ENCODE measurements at regions not wholly inside any gene's neighbourhood (a gene's known extent, or its start where the extent isn't known, plus 50 kb on each side); places are given as distances from the start of the nearest gene placed in this dataset.

GRCh38 chr2:103875131-103875530, 978.8 kb upstream of the POU3F3 start:
- Histone ChIP-seq H3K4me1 (ENCODE audit: insufficient read depth) (peaks cover 28% of the 10 kb centered on the region), H3K4me2 (peak overlapping the region; percentile 67), H3K36me3 (ENCODE audit: insufficient read depth) (no peaks in the 10 kb centered on the region), H3K27me3 (ENCODE audit: insufficient read depth) (no peaks in the 10 kb centered on the region), H4K20me1 (replicated peaks; ENCODE audit: insufficient read depth) (no peaks in the 10 kb centered on the region), H3K27ac (ENCODE audit: low read depth) (peak overlapping the region; percentile 24; the same call in 1 of the 2 replicates), H3F3A (replicated peaks; ENCODE audit: low read depth) (no peaks in the 10 kb centered on the region), H3K4me3 (peak overlapping the region; percentile 25; the same call in 1 of the 2 replicates), H3K79me2 (replicated peaks; ENCODE audit: insufficient read depth) (no peaks in the 10 kb centered on the region), H3K9me2 (ENCODE audit: insufficient read depth) (no peaks in the 10 kb centered on the region), H2AFZ (no peak overlapping the region)
- peak overlapping the region; percentile 45; the same call in 1 of the 2 replicates for H3K27ac Mint-ChIP-seq
- no peaks in the 10 kb centered on the region for H3K36me3 Mint-ChIP-seq (ENCODE audit: low read depth)
- ATAC-seq (peak; percentile 64), DNase-seq (ENCODE audit: low spot score) (peak; percentile 60)
- TF ChIP-seq REST (IDR thresholded peaks at IDR 0.05; ENCODE audit: unreplicated experiment) (no peak), ZNF331 (CRISPR knock-in tag; IDR thresholded peaks at IDR 0.05; ENCODE audit: low read depth) (no peak), STAT1 (IDR thresholded peaks at IDR 0.05; ENCODE audit: unreplicated experiment) (no peak), ZNF462 (CRISPR knock-in tag; IDR thresholded peaks at IDR 0.05) (peak; percentile 78)
- H3K9me3 Mint-ChIP-seq: no peaks in the 10 kb centered on the region
- H3K4me3 Mint-ChIP-seq: peak overlapping the region; percentile 41
- H3K4me1 Mint-ChIP-seq: peaks cover 32% of the 10 kb centered on the region
- H3K27me3 Mint-ChIP-seq (ENCODE audit: insufficient read depth, low read depth, poor library complexity): peaks cover 3% of the 10 kb centered on the region
